ENCODE measurements at regions not wholly inside any gene's neighbourhood (a gene's known extent, or its start where the extent isn't known, plus 50 kb on each side); places are given as distances from the start of the nearest gene placed in this dataset.
A peak's percentile ranks its signal among the peaks of the same experiment; 100 is the strongest.

GRCh38 chr1:58869638-58870297, 85.9 kb upstream of the JUN start (continued):
- TF ChIP-seq KDM5B (IDR thresholded peaks at IDR 0.05; ENCODE audit: insufficient replicate concordance, low read depth, low read length) (no peak), NR2C1 (IDR thresholded peaks at IDR 0.05) (0 out of 2 replicates have a peak, but pooled peaks have one; percentile 11), NR2C1 (tag; IDR thresholded peaks at IDR 0.05) (peak; percentile 68), NFIX (CRISPR knock-in tag; IDR thresholded peaks at IDR 0.05; ENCODE audit: low read depth) (peak; percentile 70)

GRCh38 chr1:58870298-58870676, 86.4 kb upstream of the JUN start:
- in situ Hi-C loops (cut with MboI): no loop called here
- Histone ChIP-seq H3K4me2 (ENCODE audit: insufficient read depth, low read length) (no peak overlapping the region), H3K4me1 (replicated peaks in 1 of 2; ENCODE audit: control insufficient read depth in 2 of 2, insufficient read depth in 2 of 2, low read length in 2 of 2) (peaks cover 10 to 45% of the 10 kb centered on the region in 2 experiments), H3K4me3 (no peak overlapping the region), H3K79me2 (ENCODE audit: control insufficient read depth, insufficient read depth, low read length) (no peaks in the 10 kb centered on the region), H4K20me1 (replicated peaks; ENCODE audit: control insufficient read depth, insufficient read depth, low read length) (no peaks in the 10 kb centered on the region), H3K36me3 (ENCODE audit: control insufficient read depth, insufficient read depth, low read length) (no peaks in the 10 kb centered on the region), H3K27me3 (ENCODE audit: control insufficient read depth in 2 of 2, insufficient read depth in 2 of 2, low read length in 2 of 2) (no peaks in the 10 kb centered on the region), H2AFZ (ENCODE audit: low read depth, low read length) (peak overlapping the region; percentile 47; the same call in 1 of the 2 replicates), H3K27ac (ENCODE audit: extremely low read depth, low read depth, low read length) (peak overlapping the region; percentile 17; the same call in 1 of the 3 replicates), H3K9ac (ENCODE audit: insufficient read depth in 1 of 2, low read depth in 2 of 2, low read length in 2 of 2) (no peak overlapping the region; a peak in 1 of 4 replicates), H3K9me3 (replicated peaks; ENCODE audit: control insufficient read depth, insufficient read depth, low read depth, low read length) (no peaks in the 10 kb centered on the region), H3K9me1 (ENCODE audit: control insufficient read depth, insufficient read depth, low read length) (no peaks in the 10 kb centered on the region)
- POLR2A ChIA-PET: interaction anchor here (0.8 kb wide), 2 partner anchors 15 to 86 kb away, joined by 3 to 6 read pairs; partner anchors contain the start of gene JUN
- ATAC-seq (peak; percentile 52), DNase-seq (ENCODE audit: extremely low read depth in 1 of 4, low spot score in 3 of 4) (no peak), FAIRE-seq (no peak)
- intact Hi-C loops (cut with micrococcal nuclease): no loop called here
- WGBS (ENCODE audit: insufficient coverage, low coverage, missing lambda C conversion rate): 40% methylated on average over 2 of the region's 2 CpGs
- BruUV-seq (replicated peaks): no TSS peak
- CTCF ChIA-PET (ENCODE audit: low intra/inter-chr PET ratio): no interaction called here
- TF ChIP-seq ZNF512 (tag; IDR thresholded peaks at IDR 0.05) (no peak), ZNF780A (CRISPR knock-in tag; IDR thresholded peaks at IDR 0.05) (no peak), E4F1 (CRISPR knock-in tag; IDR thresholded peaks at IDR 0.05; ENCODE audit: borderline replicate concordance) (no peak), KDM1A (IDR thresholded peaks at IDR 0.05) (no peak), MIER1 (IDR thresholded peaks at IDR 0.05; ENCODE audit: low read depth) (no peak), HDAC3 (IDR thresholded peaks at IDR 0.05; ENCODE audit: borderline replicate concordance, partially characterized antibody) (no peak), MCM7 (IDR thresholded peaks at IDR 0.05) (no peak), GABPB2 (CRISPR knock-in tag; conservative IDR thresholded peaks at IDR 0.05) (no peak), KDM5B (IDR thresholded peaks at IDR 0.05; ENCODE audit: insufficient replicate concordance, low read depth, low read length) (no peak), DEAF1 (CRISPR knock-in tag; IDR thresholded peaks at IDR 0.05) (no peak), POLR2AphosphoS2 (IDR thresholded peaks at IDR 0.05; ENCODE audit: low read length) (no peak), NFATC3 (IDR thresholded peaks at IDR 0.05) (no peak), PYGO2 (tag; IDR thresholded peaks at IDR 0.05) (no peak)
